ENCODE measurements at regions not wholly inside any gene's neighbourhood (a gene's known extent, or its start where the extent isn't known, plus 50 kb on each side); places are given as distances from the start of the nearest gene placed in this dataset.

DNA sequence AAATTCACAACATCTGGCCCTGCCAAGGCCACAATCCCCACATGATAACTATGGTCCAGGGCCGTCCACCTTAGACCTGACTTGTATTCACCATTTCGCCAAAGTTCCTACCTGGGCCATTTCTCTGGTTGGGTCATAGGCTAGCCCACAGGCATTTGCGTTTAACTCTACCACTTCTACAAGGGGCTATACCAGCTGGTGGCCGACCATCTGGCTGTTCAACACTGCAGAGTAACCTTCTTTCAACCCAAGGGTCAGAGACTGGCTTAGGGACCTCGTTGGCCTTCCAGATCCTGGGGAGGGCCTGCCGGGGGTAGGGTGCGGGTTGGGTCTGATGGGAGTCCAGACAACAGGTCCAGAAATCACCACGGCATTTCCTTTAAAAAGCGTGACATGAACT is 242.3 kb upstream of the C16orf82 start (continued):
- no peak for TF ChIP-seq ZKSCAN1 (IDR thresholded peaks at IDR 0.05; ENCODE audit: low read length)

DNA sequence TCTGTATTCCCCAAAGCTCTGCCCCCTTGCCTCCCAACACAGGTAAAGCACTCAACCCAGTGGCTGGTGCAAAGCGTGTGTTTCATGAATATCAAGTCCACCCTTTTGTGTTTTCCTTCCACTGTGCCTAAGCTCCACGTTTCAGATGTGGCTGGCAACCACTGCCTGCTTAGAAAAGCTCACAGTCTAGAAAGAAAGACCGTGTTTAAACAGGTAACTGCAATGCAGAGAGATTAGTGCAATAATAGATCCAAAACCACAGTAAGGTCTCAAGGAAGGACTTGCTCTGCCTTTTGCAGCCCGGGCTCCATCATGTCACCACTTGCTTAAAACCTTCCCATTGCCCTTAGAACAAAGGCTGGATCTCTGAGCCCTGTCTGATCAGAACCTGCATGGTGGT is 240.2 kb upstream of the C16orf82 start:
- H2AFZ ChIP-seq (ENCODE audit: low read length), result no peak overlapping the region
- peaks cover 2 to 23% of the 10 kb centered on the region in 2 experiments; a peak in 3 of 5 replicates for H3K27me3 ChIP-seq (ENCODE audit: control insufficient read depth in 1 of 2, insufficient read depth in 2 of 2, low read length in 2 of 2)
- H3K79me2 ChIP-seq (ENCODE audit: insufficient read depth, low read length), result no peaks in the 10 kb centered on the region
- H3K27ac ChIP-seq (ENCODE audit: extremely low read length, insufficient read depth, low read length), result no peak overlapping the region
- H3K36me3 ChIP-seq (replicated peaks in 1 of 2; ENCODE audit: control insufficient read depth in 1 of 2, insufficient read depth in 2 of 2, low read length in 2 of 2), result no peaks in the 10 kb centered on the region
- WGBS (ENCODE audit: low lambda C conversion rate), result 11% methylated on average over 4 of the region's 4 CpGs
- ChIA-PET POLR2A (no interaction called here), CTCF (ENCODE audit: low intra/inter-chr PET ratio, low total read pairs) (no interaction called here)
- H4K20me1 ChIP-seq (ENCODE audit: insufficient read depth, low read length), result no peaks in the 10 kb centered on the region
- in situ Hi-C loops (cut with HindIII; ENCODE audit: extremely low pct_ligation_motif_present, low pct_unique_long_range_greater_than_20kb) (no loop called here), intact Hi-C loops (cut with micrococcal nuclease; ENCODE audit: unreplicated experiment) (no loop called here)
- no peaks in the 10 kb centered on the region for H3K9me3 ChIP-seq (ENCODE audit: low read length)
- H3K9ac ChIP-seq (ENCODE audit: insufficient read depth, low read depth, low read length), result no peak overlapping the region
- FAIRE-seq, result no peak
- BruUV-seq (replicated peaks), result no TSS peak
- no peak for DNase-seq (ENCODE audit: low spot score)
- H3K4me2 ChIP-seq (ENCODE audit: low read depth, low read length), result no peak overlapping the region
- no peak overlapping the region for H3K4me3 ChIP-seq (replicated peaks in 1 of 3; ENCODE audit: insufficient read depth in 1 of 3, low read depth in 2 of 3, low read length in 3 of 3)
- no peak for ATAC-seq
- H3K4me1 ChIP-seq (ENCODE audit: insufficient read depth, low read length), result no peaks in the 10 kb centered on the region
- TF ChIP-seq ZNF263 (CRISPR knock-in tag; IDR thresholded peaks at IDR 0.05), result no peak
- TF ChIP-seq ZNF720 (CRISPR knock-in tag; IDR thresholded peaks at IDR 0.05), result no peak
- no peak for TF ChIP-seq POLR2AphosphoS2 (IDR thresholded peaks at IDR 0.05; ENCODE audit: low read depth, low read length)
- no peak for TF ChIP-seq ZBTB7B (CRISPR knock-in tag; IDR thresholded peaks at IDR 0.05)
- no peak for TF ChIP-seq SIN3B (IDR thresholded peaks at IDR 0.05; ENCODE audit: low read length)
- no peak for TF ChIP-seq ZNF572 (CRISPR knock-in tag; IDR thresholded peaks at IDR 0.05)
- TF ChIP-seq YY1 (IDR thresholded peaks at IDR 0.05; ENCODE audit: insufficient read depth, insufficient replicate concordance, low read depth, low read length), result no peak
- TF ChIP-seq ZNF724P (CRISPR knock-in tag; IDR thresholded peaks at IDR 0.05; ENCODE audit: borderline replicate concordance), result no peak
- TF ChIP-seq, protein P1, sequence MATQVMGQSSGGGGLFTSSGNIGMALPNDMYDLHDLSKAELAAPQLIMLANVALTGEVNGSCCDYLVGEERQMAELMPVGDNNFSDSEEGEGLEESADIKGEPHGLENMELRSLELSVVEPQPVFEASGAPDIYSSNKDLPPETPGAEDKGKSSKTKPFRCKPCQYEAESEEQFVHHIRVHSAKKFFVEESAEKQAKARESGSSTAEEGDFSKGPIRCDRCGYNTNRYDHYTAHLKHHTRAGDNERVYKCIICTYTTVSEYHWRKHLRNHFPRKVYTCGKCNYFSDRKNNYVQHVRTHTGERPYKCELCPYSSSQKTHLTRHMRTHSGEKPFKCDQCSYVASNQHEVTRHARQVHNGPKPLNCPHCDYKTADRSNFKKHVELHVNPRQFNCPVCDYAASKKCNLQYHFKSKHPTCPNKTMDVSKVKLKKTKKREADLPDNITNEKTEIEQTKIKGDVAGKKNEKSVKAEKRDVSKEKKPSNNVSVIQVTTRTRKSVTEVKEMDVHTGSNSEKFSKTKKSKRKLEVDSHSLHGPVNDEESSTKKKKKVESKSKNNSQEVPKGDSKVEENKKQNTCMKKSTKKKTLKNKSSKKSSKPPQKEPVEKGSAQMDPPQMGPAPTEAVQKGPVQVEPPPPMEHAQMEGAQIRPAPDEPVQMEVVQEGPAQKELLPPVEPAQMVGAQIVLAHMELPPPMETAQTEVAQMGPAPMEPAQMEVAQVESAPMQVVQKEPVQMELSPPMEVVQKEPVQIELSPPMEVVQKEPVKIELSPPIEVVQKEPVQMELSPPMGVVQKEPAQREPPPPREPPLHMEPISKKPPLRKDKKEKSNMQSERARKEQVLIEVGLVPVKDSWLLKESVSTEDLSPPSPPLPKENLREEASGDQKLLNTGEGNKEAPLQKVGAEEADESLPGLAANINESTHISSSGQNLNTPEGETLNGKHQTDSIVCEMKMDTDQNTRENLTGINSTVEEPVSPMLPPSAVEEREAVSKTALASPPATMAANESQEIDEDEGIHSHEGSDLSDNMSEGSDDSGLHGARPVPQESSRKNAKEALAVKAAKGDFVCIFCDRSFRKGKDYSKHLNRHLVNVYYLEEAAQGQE (IDR thresholded peaks at IDR 0.05; ENCODE audit: borderline replicate concordance in 1 of 2, low read depth in 1 of 2, low read length in 2 of 2), result no peak
- TF ChIP-seq KDM4B (CRISPR knock-in tag; IDR thresholded peaks at IDR 0.05), result no peak
- TF ChIP-seq, protein P2, sequence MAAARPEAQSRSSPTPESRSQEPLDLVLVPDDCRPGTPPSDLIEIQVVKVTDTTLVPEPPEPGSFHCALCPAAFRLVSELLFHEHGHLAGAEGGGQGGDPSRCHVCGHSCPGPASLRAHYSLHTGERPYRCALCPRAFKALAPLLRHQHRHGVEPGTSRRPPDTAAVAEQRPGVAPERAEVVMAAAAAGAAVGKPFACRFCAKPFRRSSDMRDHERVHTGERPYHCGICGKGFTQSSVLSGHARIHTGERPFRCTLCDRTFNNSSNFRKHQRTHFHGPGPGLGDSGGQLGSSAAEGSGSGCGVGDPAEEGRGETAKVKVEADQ (CRISPR knock-in tag; IDR thresholded peaks at IDR 0.05; ENCODE audit: borderline replicate concordance), result no peak
- TF ChIP-seq, protein P3, sequence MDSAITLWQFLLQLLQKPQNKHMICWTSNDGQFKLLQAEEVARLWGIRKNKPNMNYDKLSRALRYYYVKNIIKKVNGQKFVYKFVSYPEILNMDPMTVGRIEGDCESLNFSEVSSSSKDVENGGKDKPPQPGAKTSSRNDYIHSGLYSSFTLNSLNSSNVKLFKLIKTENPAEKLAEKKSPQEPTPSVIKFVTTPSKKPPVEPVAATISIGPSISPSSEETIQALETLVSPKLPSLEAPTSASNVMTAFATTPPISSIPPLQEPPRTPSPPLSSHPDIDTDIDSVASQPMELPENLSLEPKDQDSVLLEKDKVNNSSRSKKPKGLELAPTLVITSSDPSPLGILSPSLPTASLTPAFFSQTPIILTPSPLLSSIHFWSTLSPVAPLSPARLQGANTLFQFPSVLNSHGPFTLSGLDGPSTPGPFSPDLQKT (CRISPR knock-in tag; IDR thresholded peaks at IDR 0.05; ENCODE audit: borderline replicate concordance), result no peak
- no peak for TF ChIP-seq ZFP62 (CRISPR knock-in tag; IDR thresholded peaks at IDR 0.05)
- no peak for TF ChIP-seq ZNF782 (CRISPR knock-in tag; IDR thresholded peaks at IDR 0.05; ENCODE audit: borderline replicate concordance)
- TF ChIP-seq, protein P4, sequence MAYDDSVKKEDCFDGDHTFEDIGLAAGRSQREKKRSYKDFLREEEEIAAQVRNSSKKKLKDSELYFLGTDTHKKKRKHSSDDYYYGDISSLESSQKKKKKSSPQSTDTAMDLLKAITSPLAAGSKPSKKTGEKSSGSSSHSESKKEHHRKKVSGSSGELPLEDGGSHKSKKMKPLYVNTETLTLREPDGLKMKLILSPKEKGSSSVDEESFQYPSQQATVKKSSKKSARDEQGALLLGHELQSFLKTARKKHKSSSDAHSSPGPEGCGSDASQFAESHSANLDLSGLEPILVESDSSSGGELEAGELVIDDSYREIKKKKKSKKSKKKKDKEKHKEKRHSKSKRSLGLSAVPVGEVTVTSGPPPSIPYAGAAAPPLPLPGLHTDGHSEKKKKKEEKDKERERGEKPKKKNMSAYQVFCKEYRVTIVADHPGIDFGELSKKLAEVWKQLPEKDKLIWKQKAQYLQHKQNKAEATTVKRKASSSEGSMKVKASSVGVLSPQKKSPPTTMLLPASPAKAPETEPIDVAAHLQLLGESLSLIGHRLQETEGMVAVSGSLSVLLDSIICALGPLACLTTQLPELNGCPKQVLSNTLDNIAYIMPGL (CRISPR knock-in tag; IDR thresholded peaks at IDR 0.05; ENCODE audit: borderline replicate concordance in 1 of 2, low read depth in 1 of 2), result no peak

All from HepG2 (cell line).